Suprapubic skin (tissue), 4 donors: ENCODE measurements at regions not wholly inside any gene's neighbourhood (a gene's known extent, or its start where the extent isn't known, plus 50 kb on each side); places are given as distances from the start of the nearest gene placed in this dataset.

Experiments
- CTCF ChIP-seq, 2 donors: fragments of 200-600 bp in 1 of 2; fragments of 450-650 bp in 1 of 2; sonication (generic) in 1 of 2; IDR thresholded peaks; one replicate each; pipeline ENCODE4 v1.5.1; 2016 to 2019; ENCODE audit warnings: antibody characterized with exemption in 2 of 2, mild to moderate bottlenecking in 1 of 2, moderate library complexity in 1 of 2
- POLR2A ChIP-seq, 2 donors: fragments of 450-650 bp; IDR thresholded peaks; one replicate each; pipeline ENCODE4 v1.6.1; 2017; ENCODE audit warnings: antibody characterized with exemption in 2 of 2, mild to moderate bottlenecking in 2 of 2, moderate library complexity in 2 of 2
- POLR2AphosphoS5 ChIP-seq, 3 donors: sonication (generic); formaldehyde crosslinking; IDR thresholded peaks; one replicate each; pipeline ENCODE4 v1.6.1; 2017; ENCODE audit warnings: antibody characterized with exemption in 3 of 3

DNA sequence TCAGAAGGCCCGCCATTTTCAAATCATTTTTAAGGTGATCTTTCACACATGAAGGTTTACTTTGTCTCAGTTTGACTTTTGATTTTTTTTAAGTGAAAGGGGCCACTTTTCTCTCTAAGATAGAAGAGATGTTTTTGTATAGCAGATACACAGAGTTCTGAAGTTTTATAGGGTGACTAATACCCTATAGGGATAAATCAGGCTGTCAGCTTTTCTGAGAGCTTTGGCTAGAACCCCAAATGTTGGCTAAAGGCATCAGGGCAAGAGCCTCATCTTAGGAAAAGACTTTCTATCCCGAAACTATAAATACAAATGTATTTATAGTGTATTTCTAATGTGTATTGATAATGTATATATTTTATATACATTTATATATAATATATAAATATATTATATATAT is 181.4 kb downstream of the TBX18 start:
- TF ChIP-seq CTCF (IDR thresholded peaks at IDR 0.05) (no peak), POLR2A (IDR thresholded peaks at IDR 0.05) (no peak), POLR2AphosphoS5 (IDR thresholded peaks at IDR 0.05) (no peak)
